Muscle of leg (tissue), 3 donors: ENCODE measurements at regions not wholly inside any gene's neighbourhood (a gene's known extent, or its start where the extent isn't known, plus 50 kb on each side); places are given as distances from the start of the nearest gene placed in this dataset.

Experiments
- DNase-seq: peaks from one replicate; pipeline ENCODE4 v3.0.0; 2013
- H3K27ac ChIP-seq: one replicate; pipeline ENCODE4 v1.5.1; 2013; ENCODE audit warnings: mild to moderate bottlenecking, low read length, control low read depth
- H3K27me3 ChIP-seq: one replicate; pipeline ENCODE4 v1.6.1; 2013; ENCODE audit warnings: low read length; ENCODE audit not compliant: control insufficient read depth, insufficient read depth
- H3K36me3 ChIP-seq: one replicate; pipeline ENCODE4 v1.6.1; 2013; ENCODE audit warnings: low read length; ENCODE audit not compliant: control insufficient read depth, insufficient read depth
- H3K4me1 ChIP-seq: one replicate; pipeline ENCODE4 v1.6.1; 2013; ENCODE audit warnings: low read length; ENCODE audit not compliant: control insufficient read depth, insufficient read depth
- H3K4me3 ChIP-seq: one replicate; pipeline ENCODE4 v1.5.1; 2013; ENCODE audit warnings: low read length, control low read depth
- H3K9me3 ChIP-seq: replicated peaks from 2 replicates; pipeline ENCODE4 v1.6.1; 2013; ENCODE audit warnings: low read depth, low read length; ENCODE audit not compliant: control insufficient read depth
- WGBS: methylation state at CpG from one replicate; pipeline ENCODE4 v1.1.5; 2013; ENCODE audit warnings: missing lambda C conversion rate; ENCODE audit not compliant: insufficient coverage; 5-methylcytosine and 5-hydroxymethylcytosine counted together

- Histone ChIP-seq H3K27me3 (no peaks in the 10 kb centered on the region), H3K4me3 (no peak overlapping the region), H3K4me1 (peaks cover 20% of the 10 kb centered on the region), H3K36me3 (no peaks in the 10 kb centered on the region), H3K9me3 (peaks cover 6% of the 10 kb centered on the region), H3K27ac (no peak overlapping the region)
- DNase-seq, result no peak
Measured at GRCh38 chr1:59161136-59161535, 135.8 kb upstream of the FGGY start.

- Histone ChIP-seq H3K27ac (no peak overlapping the region), H3K36me3 (no peaks in the 10 kb centered on the region), H3K9me3 (peaks cover 6% of the 10 kb centered on the region), H3K4me3 (no peak overlapping the region), H3K4me1 (peaks cover 10% of the 10 kb centered on the region), H3K27me3 (no peaks in the 10 kb centered on the region)
- DNase-seq, result no peak
- no CpG with 5 or more reads among the region's 1 CpG for WGBS
Measured at GRCh38 chr1:59162665-59163064, 134.2 kb upstream of the FGGY start.

- Histone ChIP-seq H3K4me3 (no peak overlapping the region), H3K27me3 (no peaks in the 10 kb centered on the region), H3K36me3 (no peaks in the 10 kb centered on the region), H3K27ac (peak overlapping the region; percentile 6), H3K4me1 (peaks cover 10% of the 10 kb centered on the region), H3K9me3 (peaks cover 3% of the 10 kb centered on the region)
- DNase-seq, result peak; percentile 74
- WGBS, result 21% methylated on average over 2 of the region's 6 CpGs
Measured at GRCh38 chr1:59163268-59164092, 133.4 kb upstream of the FGGY start.

GRCh38 chr1:59164371-59164770, 132.5 kb upstream of the FGGY start:
- Histone ChIP-seq H3K36me3 (no peaks in the 10 kb centered on the region), H3K9me3 (no peaks in the 10 kb centered on the region), H3K4me3 (no peak overlapping the region), H3K27ac (no peak overlapping the region), H3K27me3 (no peaks in the 10 kb centered on the region), H3K4me1 (peaks cover 10% of the 10 kb centered on the region)
- WGBS, result no CpG with 5 or more reads among the region's 3 CpGs
- DNase-seq, result no peak

- DNase-seq, result no peak
- WGBS, result no CpG with 5 or more reads among the region's 2 CpGs
- Histone ChIP-seq H3K27me3 (no peaks in the 10 kb centered on the region), H3K27ac (no peak overlapping the region), H3K4me3 (no peak overlapping the region), H3K36me3 (no peaks in the 10 kb centered on the region), H3K9me3 (no peaks in the 10 kb centered on the region), H3K4me1 (peaks cover 10% of the 10 kb centered on the region)
Measured at GRCh38 chr1:59165353-59165752, 131.5 kb upstream of the FGGY start.

- no peak for DNase-seq
- 65% methylated on average over 1 of the region's 1 CpG for WGBS
- no peak overlapping the region for H3K4me3 ChIP-seq
- no peaks in the 10 kb centered on the region for H3K9me3 ChIP-seq
- H3K4me1 ChIP-seq, result no peaks in the 10 kb centered on the region
- H3K27ac ChIP-seq, result no peak overlapping the region
- no peaks in the 10 kb centered on the region for H3K36me3 ChIP-seq
- H3K27me3 ChIP-seq, result no peaks in the 10 kb centered on the region
Measured at GRCh38 chr1:59169703-59170102, 127.2 kb upstream of the FGGY start.

GRCh38 chr1:59170659-59171058, 126.2 kb upstream of the FGGY start:
- H3K27me3 ChIP-seq, result no peaks in the 10 kb centered on the region

GRCh38 chr1:59171788-59172187, 125.1 kb upstream of the FGGY start:
- Histone ChIP-seq H3K4me1 (no peaks in the 10 kb centered on the region), H3K27ac (no peak overlapping the region), H3K36me3 (no peaks in the 10 kb centered on the region), H3K27me3 (no peaks in the 10 kb centered on the region), H3K4me3 (no peak overlapping the region), H3K9me3 (no peaks in the 10 kb centered on the region)
- 53% methylated on average over 2 of the region's 4 CpGs for WGBS
- DNase-seq, result no peak

More at GRCh38 chr1:59170659-59171058, 126.2 kb upstream of the FGGY start:
- Histone ChIP-seq H3K9me3 (no peaks in the 10 kb centered on the region), H3K27ac (no peak overlapping the region), H3K4me1 (no peaks in the 10 kb centered on the region), H3K36me3 (no peaks in the 10 kb centered on the region), H3K4me3 (no peak overlapping the region)
- no CpG with 5 or more reads among the region's 3 CpGs for WGBS
- DNase-seq, result no peak

GRCh38 chr1:59172693-59173092, 124.2 kb upstream of the FGGY start:
- WGBS, result no CpG with 5 or more reads among the region's 1 CpG

GRCh38 chr1:59173721-59174120, 123.2 kb upstream of the FGGY start:
- WGBS, result 55% methylated on average over 1 of the region's 1 CpG
- H3K4me1 ChIP-seq, result peaks cover 1% of the 10 kb centered on the region
- H3K4me3 ChIP-seq, result no peak overlapping the region
- no peaks in the 10 kb centered on the region for H3K27me3 ChIP-seq
- peaks cover 4% of the 10 kb centered on the region for H3K9me3 ChIP-seq
- DNase-seq, result no peak
- H3K27ac ChIP-seq, result no peak overlapping the region
- no peaks in the 10 kb centered on the region for H3K36me3 ChIP-seq

More at GRCh38 chr1:59172693-59173092, 124.2 kb upstream of the FGGY start:
- peaks cover 4% of the 10 kb centered on the region for H3K9me3 ChIP-seq
- no peak overlapping the region for H3K27ac ChIP-seq
- H3K4me3 ChIP-seq, result no peak overlapping the region
- no peak for DNase-seq
- no peaks in the 10 kb centered on the region for H3K36me3 ChIP-seq
- no peaks in the 10 kb centered on the region for H3K27me3 ChIP-seq
- no peaks in the 10 kb centered on the region for H3K4me1 ChIP-seq
